ENCODE measurements at regions not wholly inside any gene's neighbourhood (a gene's known extent, or its start where the extent isn't known, plus 50 kb on each side); places are given as distances from the start of the nearest gene placed in this dataset.

GRCh38 chr1:57518496-57518895, 94.6 kb upstream of the DAB1 start:
- no peak for TF ChIP-seq POLR2A (IDR thresholded peaks at IDR 0.05)
- no peak for TF ChIP-seq CTCF (IDR thresholded peaks at IDR 0.05)
- no peak for TF ChIP-seq POLR2AphosphoS5 (IDR thresholded peaks at IDR 0.05; ENCODE audit: insufficient read depth in 1 of 2, low read depth in 1 of 2)

All from vagina (tissue), 2 donors.